A673 (cell line): ENCODE measurements at regions not wholly inside any gene's neighbourhood (a gene's known extent, or its start where the extent isn't known, plus 50 kb on each side); places are given as distances from the start of the nearest gene placed in this dataset.

Experiments
- BruUV-seq: library from RNA; stranded (reverse); fragments of 400-500 nt; replicated peaks from 2 replicates; lab custom pipeline; 2021; lab: Mats Ljungman, UMichigan
- CTCF ChIA-PET: fragments of 300-600 bp; sonication (Branson Sonifier 250); formaldehyde crosslinking; loops from one replicate; lab custom pipeline; 2022; ENCODE audit warnings: antibody characterized with exemption; lab: Charles Lee
- POLR2A ChIA-PET: fragments of 300-600 bp; sonication (Branson Sonifier 250); formaldehyde crosslinking; loops from one replicate; lab custom pipeline; 2022; ENCODE audit warnings: antibody characterized with exemption; ENCODE audit not compliant: low non-redundant PET; lab: Charles Lee
- DNase-seq: peaks from one replicate; pipeline ENCODE4 v3.0.0-alpha.2; 2015; ENCODE audit warnings: low spot score
- H3K27ac ChIP-seq: fragments of 200-600 bp; sonication (generic); 2 replicates; pipeline ENCODE4 v1.5.1; 2016; ENCODE audit warnings: mixed run types, low read depth, mild to moderate bottlenecking, mixed read lengths, antibody characterized with exemption, low read length; ENCODE audit not compliant: poor library complexity, severe bottlenecking
- H3K27me3 ChIP-seq: fragments of 200-600 bp; sonication (generic); replicated peaks from 2 replicates; pipeline ENCODE4 v1.6.1; 2017; ENCODE audit warnings: mixed run types, low read depth, mild to moderate bottlenecking, mixed read lengths, antibody characterized with exemption, low read length; ENCODE audit not compliant: insufficient read depth, poor library complexity
- H3K36me3 ChIP-seq: fragments of 200-600 bp; sonication (generic); 2 replicates; pipeline ENCODE4 v1.6.1; 2016; ENCODE audit warnings: mixed run types, mild to moderate bottlenecking, mixed read lengths, antibody characterized with exemption, low read length; ENCODE audit not compliant: insufficient read depth, poor library complexity, severe bottlenecking
- H3K4me1 ChIP-seq: fragments of 200-600 bp; sonication (generic); 2 replicates; pipeline ENCODE4 v1.6.1; 2017; ENCODE audit warnings: mixed run types, mild to moderate bottlenecking, mixed read lengths, antibody characterized with exemption, low read length; ENCODE audit not compliant: insufficient read depth, poor library complexity, severe bottlenecking
- H3K4me3 ChIP-seq: fragments of 200-600 bp; sonication (generic); 2 replicates; pipeline ENCODE4 v1.5.1; 2016; ENCODE audit warnings: low read depth, mixed run types, mild to moderate bottlenecking, mixed read lengths, low read length; ENCODE audit not compliant: poor library complexity, severe bottlenecking
- H3K9me3 ChIP-seq: fragments of 200-600 bp; sonication (generic); 2 replicates; pipeline ENCODE4 v1.6.1; 2016; ENCODE audit warnings: mixed run types, low read depth, mild to moderate bottlenecking, mixed read lengths, antibody characterized with exemption, low read length; ENCODE audit not compliant: poor library complexity, severe bottlenecking
- CTCF ChIP-seq: fragments of 300-800, 200-600 bp; sonication (generic); conservative IDR thresholded peaks from 2 replicates; pipeline ENCODE4 v1.5.1; 2017; ENCODE audit warnings: low read depth, mild to moderate bottlenecking, antibody characterized with exemption, low read length, moderate library complexity, mixed read lengths
- EZH2 ChIP-seq: fragments of 200-600 bp; sonication (generic); IDR thresholded peaks from 2 replicates; pipeline ENCODE4 v1.6.1; 2017; ENCODE audit warnings: borderline replicate concordance, low read depth, mild to moderate bottlenecking, mixed read lengths, antibody characterized with exemption, low read length; ENCODE audit not compliant: poor library complexity, severe bottlenecking
- intact Hi-C: fragments of 100-400 bp; cut with micrococcal nuclease; formaldehyde crosslinking; loops from one replicate; pipeline ENCODE4 v1.10.0; 2022; ENCODE audit not compliant: unreplicated experiment

DNA sequence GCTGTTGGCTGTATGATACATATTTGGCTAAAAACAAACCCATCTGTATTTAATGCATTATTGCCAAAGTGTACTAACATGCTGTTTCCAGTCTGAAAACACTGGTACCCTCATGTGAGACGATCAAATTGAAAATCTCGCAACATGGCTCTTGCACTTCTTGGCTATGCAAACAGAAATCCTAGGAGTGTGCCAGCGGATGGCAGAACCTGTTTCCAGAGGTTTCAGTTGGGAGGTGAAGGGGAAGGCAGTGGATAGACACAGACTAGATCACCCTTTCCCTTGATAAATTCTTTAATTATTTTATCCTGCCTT, 350.3 kb downstream of the TUSC7 start:
- H3K27ac ChIP-seq, result no peak overlapping the region
- TF ChIP-seq EZH2 (no peak), CTCF (no peak)

GRCh38 chr3:117063930-117064329, 354.4 kb downstream of the TUSC7 start:
- DNase-seq, result no peak
- Histone ChIP-seq H3K27me3 (no peaks in the 10 kb centered on the region), H3K36me3 (no peaks in the 10 kb centered on the region), H3K4me1 (no peaks in the 10 kb centered on the region), H3K9me3 (no peaks in the 10 kb centered on the region), H3K27ac (no peak overlapping the region), H3K4me3 (no peak overlapping the region)
- TF ChIP-seq CTCF (no peak), EZH2 (no peak)
- intact Hi-C loops, result loop anchor here (5.0 kb wide), 1 partner anchor 378 kb away; no protein-coding TSS in a partner anchor
- POLR2A ChIA-PET, result no interaction called here
- BruUV-seq, result no TSS peak
- CTCF ChIA-PET, result no interaction called here

More for the DNA sequence above, 350.3 kb downstream of the TUSC7 start:
- Histone ChIP-seq H3K36me3 (no peaks in the 10 kb centered on the region), H3K4me3 (no peak overlapping the region), H3K4me1 (no peaks in the 10 kb centered on the region), H3K27me3 (no peaks in the 10 kb centered on the region), H3K9me3 (no peaks in the 10 kb centered on the region)
- DNase-seq, result no peak
- intact Hi-C loops, result loop anchor here (1.0 to 5.0 kb wide), 2 partner anchors 295 to 382 kb away; no protein-coding TSS in a partner anchor
- no TSS peak for BruUV-seq
- POLR2A ChIA-PET, result no interaction called here
- CTCF ChIA-PET, result no interaction called here

- DNase-seq, result no peak
- CTCF ChIA-PET, result interaction anchor here (0.7 kb wide), 1 partner anchor 297 kb away, joined by 3 read pairs; no protein-coding TSS in a partner anchor
- no peak for TF ChIP-seq CTCF
- TF ChIP-seq EZH2, result no peak
- H3K9me3 ChIP-seq, result no peaks in the 10 kb centered on the region
- BruUV-seq, result no TSS peak
- no peak overlapping the region for H3K4me3 ChIP-seq
- intact Hi-C loops, result no loop called here
- no peaks in the 10 kb centered on the region for H3K27me3 ChIP-seq
- H3K4me1 ChIP-seq, result no peaks in the 10 kb centered on the region
- H3K27ac ChIP-seq, result no peak overlapping the region
- POLR2A ChIA-PET, result no interaction called here
- H3K36me3 ChIP-seq, result no peaks in the 10 kb centered on the region
These were observed 358.7 kb downstream of the TUSC7 start for GRCh38 chr3:117068301-117068700.
